ENCODE measurements at regions not wholly inside any gene's neighbourhood (a gene's known extent, or its start where the extent isn't known, plus 50 kb on each side); places are given as distances from the start of the nearest gene placed in this dataset.
"Not testable (repeated sequence)": the region's sequence is repeated elsewhere in the genome, so short reads cannot be mapped to it uniquely, and the experiment has no call there.

GRCh38 chr5:20784755-20785154 lies 796.8 kb upstream of the CDH18 start:
- H4K20me1 ChIP-seq (ENCODE audit: low read depth); H3K4me1 ChIP-seq; H3K36me3 Mint-ChIP-seq; H3K9ac ChIP-seq; H3F3A ChIP-seq (ENCODE audit: low read depth); H3K27ac ChIP-seq; H3K4me3 ChIP-seq; H3K27me3 Mint-ChIP-seq (ENCODE audit: insufficient read depth, low read depth); H3K4me2 ChIP-seq; DNase-seq (ENCODE audit: low spot score); H3K9me3 ChIP-seq (ENCODE audit: low read depth); H2AFZ ChIP-seq (replicated peaks); H3K4me3 Mint-ChIP-seq; H3K27ac Mint-ChIP-seq; H3K4me1 Mint-ChIP-seq; H3K36me3 ChIP-seq; H3K27me3 ChIP-seq; H3K79me2 ChIP-seq (ENCODE audit: low read depth); H3K9me3 Mint-ChIP-seq: not testable (repeated sequence)

- H3K27me3 ChIP-seq; H3K4me3 ChIP-seq; H3K9me3 Mint-ChIP-seq; H3K27me3 Mint-ChIP-seq (ENCODE audit: insufficient read depth, low read depth); DNase-seq (ENCODE audit: low spot score); H3K4me1 Mint-ChIP-seq; H2AFZ ChIP-seq (replicated peaks); H3K79me2 ChIP-seq (ENCODE audit: low read depth); H3K36me3 Mint-ChIP-seq; H3K36me3 ChIP-seq; H4K20me1 ChIP-seq (ENCODE audit: low read depth); H3K4me1 ChIP-seq; H3K27ac ChIP-seq; H3K4me2 ChIP-seq; H3K4me3 Mint-ChIP-seq; H3F3A ChIP-seq (ENCODE audit: low read depth); H3K9ac ChIP-seq; H3K27ac Mint-ChIP-seq; H3K9me3 ChIP-seq (ENCODE audit: low read depth): not testable (repeated sequence)
These were observed 795.5 kb upstream of the CDH18 start for GRCh38 chr5:20783484-20783883.

- not testable (repeated sequence) for H2AFZ ChIP-seq (replicated peaks); H3K9me3 Mint-ChIP-seq; H3K27ac ChIP-seq; H3K4me3 ChIP-seq; H4K20me1 ChIP-seq (ENCODE audit: low read depth); H3K36me3 Mint-ChIP-seq; H3K4me1 ChIP-seq; H3K4me3 Mint-ChIP-seq; H3K27me3 ChIP-seq; H3K4me2 ChIP-seq; H3K27me3 Mint-ChIP-seq (ENCODE audit: insufficient read depth, low read depth); H3K9ac ChIP-seq; H3K4me1 Mint-ChIP-seq; H3F3A ChIP-seq (ENCODE audit: low read depth); DNase-seq (ENCODE audit: low spot score); H3K27ac Mint-ChIP-seq; H3K36me3 ChIP-seq; H3K9me3 ChIP-seq (ENCODE audit: low read depth); H3K79me2 ChIP-seq (ENCODE audit: low read depth)
These were observed 783.3 kb upstream of the CDH18 start for GRCh38 chr5:20771338-20771737.

- H3K4me2 ChIP-seq; H3K36me3 ChIP-seq; H3K4me1 ChIP-seq; H3K4me3 Mint-ChIP-seq; H3K4me1 Mint-ChIP-seq; H3K27ac ChIP-seq; H3K9me3 Mint-ChIP-seq; H3K9me3 ChIP-seq (ENCODE audit: low read depth); H3K4me3 ChIP-seq; H3K27me3 ChIP-seq; H3K27me3 Mint-ChIP-seq (ENCODE audit: insufficient read depth, low read depth); H3K27ac Mint-ChIP-seq; H4K20me1 ChIP-seq (ENCODE audit: low read depth); H3K9ac ChIP-seq; H2AFZ ChIP-seq (replicated peaks); H3K36me3 Mint-ChIP-seq; H3F3A ChIP-seq (ENCODE audit: low read depth); H3K79me2 ChIP-seq (ENCODE audit: low read depth); DNase-seq (ENCODE audit: low spot score): not testable (repeated sequence)
These were observed 777.1 kb upstream of the CDH18 start for GRCh38 chr5:20765074-20765473.

- H3K4me3 ChIP-seq; H3F3A ChIP-seq (ENCODE audit: low read depth); H3K36me3 ChIP-seq; H3K36me3 Mint-ChIP-seq; H3K9ac ChIP-seq; H3K4me3 Mint-ChIP-seq; H3K4me1 ChIP-seq; H3K9me3 ChIP-seq (ENCODE audit: low read depth); H3K27ac Mint-ChIP-seq; H3K4me1 Mint-ChIP-seq; H3K27me3 Mint-ChIP-seq (ENCODE audit: insufficient read depth, low read depth); H3K9me3 Mint-ChIP-seq; H3K27me3 ChIP-seq; H3K79me2 ChIP-seq (ENCODE audit: low read depth); H4K20me1 ChIP-seq (ENCODE audit: low read depth); H3K27ac ChIP-seq; H2AFZ ChIP-seq (replicated peaks); DNase-seq (ENCODE audit: low spot score); H3K4me2 ChIP-seq: not testable (repeated sequence)
These were observed 771.5 kb upstream of the CDH18 start for GRCh38 chr5:20759459-20759858.

GRCh38 chr5:20752179-20752578 lies 764.2 kb upstream of the CDH18 start:
- not testable (repeated sequence) for H3K27me3 ChIP-seq; H2AFZ ChIP-seq (replicated peaks); H3K27ac Mint-ChIP-seq; H3K36me3 Mint-ChIP-seq; H3K4me3 Mint-ChIP-seq; H4K20me1 ChIP-seq (ENCODE audit: low read depth); H3F3A ChIP-seq (ENCODE audit: low read depth); H3K27ac ChIP-seq; H3K9me3 ChIP-seq (ENCODE audit: low read depth); H3K4me1 Mint-ChIP-seq; H3K36me3 ChIP-seq; H3K9me3 Mint-ChIP-seq; H3K79me2 ChIP-seq (ENCODE audit: low read depth); H3K27me3 Mint-ChIP-seq (ENCODE audit: insufficient read depth, low read depth); H3K4me1 ChIP-seq; H3K9ac ChIP-seq; H3K4me3 ChIP-seq; H3K4me2 ChIP-seq; DNase-seq (ENCODE audit: low spot score)

- not testable (repeated sequence) for H3K4me1 ChIP-seq; H3K27ac Mint-ChIP-seq; H3K27me3 ChIP-seq; H2AFZ ChIP-seq (replicated peaks); H3K9ac ChIP-seq; H3K79me2 ChIP-seq (ENCODE audit: low read depth); H3K27ac ChIP-seq; H3K36me3 Mint-ChIP-seq; DNase-seq (ENCODE audit: low spot score); H4K20me1 ChIP-seq (ENCODE audit: low read depth); H3K9me3 ChIP-seq (ENCODE audit: low read depth); H3K4me3 ChIP-seq; H3K9me3 Mint-ChIP-seq; H3K27me3 Mint-ChIP-seq (ENCODE audit: insufficient read depth, low read depth); H3K4me1 Mint-ChIP-seq; H3K36me3 ChIP-seq; H3K4me2 ChIP-seq; H3K4me3 Mint-ChIP-seq; H3F3A ChIP-seq (ENCODE audit: low read depth)
These were observed 747.7 kb upstream of the CDH18 start for GRCh38 chr5:20735715-20736114.

- H2AFZ ChIP-seq (replicated peaks); H3K4me3 ChIP-seq; H3K4me3 Mint-ChIP-seq; H3K9me3 Mint-ChIP-seq; H4K20me1 ChIP-seq (ENCODE audit: low read depth); H3K27me3 Mint-ChIP-seq (ENCODE audit: insufficient read depth, low read depth); H3K9ac ChIP-seq; H3K27me3 ChIP-seq; H3K36me3 Mint-ChIP-seq; H3K4me1 Mint-ChIP-seq; H3K4me1 ChIP-seq; H3K27ac ChIP-seq; H3K27ac Mint-ChIP-seq; H3K9me3 ChIP-seq (ENCODE audit: low read depth); H3F3A ChIP-seq (ENCODE audit: low read depth); H3K79me2 ChIP-seq (ENCODE audit: low read depth); H3K4me2 ChIP-seq; H3K36me3 ChIP-seq; DNase-seq (ENCODE audit: low spot score): not testable (repeated sequence)
These were observed 744.2 kb upstream of the CDH18 start for GRCh38 chr5:20732223-20732622.

GRCh38 chr5:20721286-20721685 lies 733.3 kb upstream of the CDH18 start:
- not testable (repeated sequence) for H3K36me3 Mint-ChIP-seq; H3K27me3 ChIP-seq; H3K27ac Mint-ChIP-seq; H3K36me3 ChIP-seq; H3K4me3 Mint-ChIP-seq; H3K4me2 ChIP-seq; H3K9me3 ChIP-seq (ENCODE audit: low read depth); H3K9ac ChIP-seq; H4K20me1 ChIP-seq (ENCODE audit: low read depth); H3K79me2 ChIP-seq (ENCODE audit: low read depth); H3K27me3 Mint-ChIP-seq (ENCODE audit: insufficient read depth, low read depth); DNase-seq (ENCODE audit: low spot score); H3K4me3 ChIP-seq; H3F3A ChIP-seq (ENCODE audit: low read depth); H3K9me3 Mint-ChIP-seq; H3K4me1 Mint-ChIP-seq; H3K4me1 ChIP-seq; H2AFZ ChIP-seq (replicated peaks); H3K27ac ChIP-seq

All from neural progenitor cell (in vitro differentiated cells).